ENCODE measurements at regions not wholly inside any gene's neighbourhood (a gene's known extent, or its start where the extent isn't known, plus 50 kb on each side); places are given as distances from the start of the nearest gene placed in this dataset.

DNA sequence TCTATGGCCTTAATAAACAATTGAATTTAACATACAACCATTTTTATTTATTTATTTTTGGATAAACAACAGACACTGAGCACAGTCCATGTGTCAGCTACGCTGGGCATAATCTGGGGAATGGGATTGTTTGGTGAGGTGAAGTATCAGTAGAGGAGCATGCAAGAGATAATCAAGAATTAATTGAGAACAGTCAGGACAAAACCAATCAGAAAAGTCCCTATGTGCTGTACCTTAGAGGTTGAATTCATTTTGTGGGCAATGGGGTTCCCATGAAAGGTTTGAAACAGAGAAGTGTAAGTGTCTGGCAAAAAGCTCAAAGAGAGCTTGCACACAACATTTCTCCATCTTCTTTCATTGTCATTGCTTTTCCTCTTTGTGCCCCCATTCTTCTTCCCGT lies 198.2 kb downstream of the RNF144A start (continued):
- TF ChIP-seq MGA (IDR thresholded peaks at IDR 0.05) (no peak), ZFP91 (CRISPR knock-in tag; IDR thresholded peaks at IDR 0.05) (no peak), THRAP3 (IDR thresholded peaks at IDR 0.05; ENCODE audit: borderline replicate concordance) (no peak), NFE2 (IDR thresholded peaks at IDR 0.05; ENCODE audit: low read depth) (no peak), SIN3B (IDR thresholded peaks at IDR 0.05; ENCODE audit: low read depth) (no peak), PCBP2 (IDR thresholded peaks at IDR 0.05; ENCODE audit: low read depth, low read length, poor library complexity, severe bottlenecking) (no peak), CEBPB (tag; IDR thresholded peaks at IDR 0.05) (no peak), SETDB1 (IDR thresholded peaks at IDR 0.05; ENCODE audit: low read length) (no peak), ZFP36 (IDR thresholded peaks at IDR 0.05; ENCODE audit: low read depth, low read length, partially characterized antibody) (no peak), HNRNPK (IDR thresholded peaks at IDR 0.05; ENCODE audit: low read depth, low read length, poor library complexity, severe bottlenecking) (no peak), ZC3H11A (IDR thresholded peaks at IDR 0.05; ENCODE audit: low read depth, low read length) (no peak), NCOA1 (IDR thresholded peaks at IDR 0.05; ENCODE audit: low read depth) (no peak)
- TF ChIP-seq, protein P1, sequence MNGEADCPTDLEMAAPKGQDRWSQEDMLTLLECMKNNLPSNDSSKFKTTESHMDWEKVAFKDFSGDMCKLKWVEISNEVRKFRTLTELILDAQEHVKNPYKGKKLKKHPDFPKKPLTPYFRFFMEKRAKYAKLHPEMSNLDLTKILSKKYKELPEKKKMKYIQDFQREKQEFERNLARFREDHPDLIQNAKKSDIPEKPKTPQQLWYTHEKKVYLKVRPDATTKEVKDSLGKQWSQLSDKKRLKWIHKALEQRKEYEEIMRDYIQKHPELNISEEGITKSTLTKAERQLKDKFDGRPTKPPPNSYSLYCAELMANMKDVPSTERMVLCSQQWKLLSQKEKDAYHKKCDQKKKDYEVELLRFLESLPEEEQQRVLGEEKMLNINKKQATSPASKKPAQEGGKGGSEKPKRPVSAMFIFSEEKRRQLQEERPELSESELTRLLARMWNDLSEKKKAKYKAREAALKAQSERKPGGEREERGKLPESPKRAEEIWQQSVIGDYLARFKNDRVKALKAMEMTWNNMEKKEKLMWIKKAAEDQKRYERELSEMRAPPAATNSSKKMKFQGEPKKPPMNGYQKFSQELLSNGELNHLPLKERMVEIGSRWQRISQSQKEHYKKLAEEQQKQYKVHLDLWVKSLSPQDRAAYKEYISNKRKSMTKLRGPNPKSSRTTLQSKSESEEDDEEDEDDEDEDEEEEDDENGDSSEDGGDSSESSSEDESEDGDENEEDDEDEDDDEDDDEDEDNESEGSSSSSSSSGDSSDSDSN (IDR thresholded peaks at IDR 0.05; ENCODE audit: borderline replicate concordance in 1 of 2, low read depth in 2 of 2, low read length in 2 of 2), result no peak

All from K562 (cell line).